ENCODE measurements at regions not wholly inside any gene's neighbourhood (a gene's known extent, or its start where the extent isn't known, plus 50 kb on each side); places are given as distances from the start of the nearest gene placed in this dataset.

DNA sequence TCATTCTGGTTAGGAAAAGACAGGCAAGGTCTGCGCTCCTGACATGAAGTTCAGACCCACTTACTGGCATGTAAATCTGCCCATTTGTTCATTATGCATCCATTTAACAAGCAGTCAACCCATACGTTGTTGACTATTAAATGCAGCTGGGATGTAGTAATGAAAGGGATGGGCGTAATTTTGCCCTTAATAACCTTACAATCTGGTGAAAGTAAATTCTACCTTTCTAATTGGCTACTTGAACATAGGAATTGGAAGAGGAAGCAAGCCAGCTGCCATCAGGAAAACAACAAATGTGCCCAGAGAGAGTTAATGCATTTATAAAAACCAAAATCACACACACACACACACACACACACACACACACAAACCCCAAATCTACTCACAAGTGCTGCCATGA is 170.2 kb upstream of the PITRM1 start:
- H4K20me1 ChIP-seq (ENCODE audit: insufficient read depth): no peaks in the 10 kb centered on the region
- TF ChIP-seq RCOR1 (IDR thresholded peaks at IDR 0.05; ENCODE audit: low read length): no peak
- TF ChIP-seq SMC3 (IDR thresholded peaks at IDR 0.05; ENCODE audit: low read depth, low read length): no peak
- TF ChIP-seq EP300 (IDR thresholded peaks at IDR 0.05; ENCODE audit: borderline replicate concordance in 1 of 2, low read depth in 1 of 2, low read length in 1 of 2): no peak
- TF ChIP-seq, protein P1, sequence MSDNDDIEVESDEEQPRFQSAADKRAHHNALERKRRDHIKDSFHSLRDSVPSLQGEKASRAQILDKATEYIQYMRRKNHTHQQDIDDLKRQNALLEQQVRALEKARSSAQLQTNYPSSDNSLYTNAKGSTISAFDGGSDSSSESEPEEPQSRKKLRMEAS (IDR thresholded peaks at IDR 0.05; ENCODE audit: low read depth): no peak
- no peak for TF ChIP-seq YY1 (IDR thresholded peaks at IDR 0.05; ENCODE audit: low read depth)
- TF ChIP-seq GATA2 (CRISPR knock-in tag; IDR thresholded peaks at IDR 0.05): no peak
- TF ChIP-seq FOXJ3 (CRISPR knock-in tag; IDR thresholded peaks at IDR 0.05): no peak
- TF ChIP-seq RFX5 (IDR thresholded peaks at IDR 0.05; ENCODE audit: low read length): no peak
- TF ChIP-seq NFIC (IDR thresholded peaks at IDR 0.05; ENCODE audit: borderline replicate concordance): no peak
- no peak for TF ChIP-seq MXI1 (IDR thresholded peaks at IDR 0.05; ENCODE audit: low read depth, low read length)
- TF ChIP-seq SIN3A (IDR thresholded peaks at IDR 0.05; ENCODE audit: borderline replicate concordance, low read depth, low read length): no peak
- no peak for TF ChIP-seq JUND (IDR thresholded peaks at IDR 0.05)
- H3K79me2 ChIP-seq (ENCODE audit: insufficient read depth): no peaks in the 10 kb centered on the region
- 66% methylated on average over 3 of the region's 3 CpGs for WGBS (ENCODE audit: low lambda C conversion rate)
- POLR2A ChIA-PET: no interaction called here
- peaks cover 0 to 10% of the 10 kb centered on the region in 2 experiments; a peak in 1 of 4 replicates for H3K4me1 ChIP-seq (ENCODE audit: control insufficient read depth in 1 of 2, insufficient read depth in 2 of 2, low read depth in 1 of 2, low read length in 1 of 2)
- H2AFZ ChIP-seq (ENCODE audit: low read depth): no peak overlapping the region
- no peaks in the 10 kb centered on the region for H3K27me3 ChIP-seq (ENCODE audit: insufficient read depth)
- no peaks in the 10 kb centered on the region for H3F3A ChIP-seq (replicated peaks; ENCODE audit: insufficient read depth)
- H3K9me2 ChIP-seq: no peaks in the 10 kb centered on the region
- DNase-seq: no peak
- CTCF ChIA-PET: interaction anchor here (0.6 kb wide), 1 partner anchor 312 kb away, joined by 3 read pairs; no protein-coding TSS in a partner anchor
- H3K36me3 ChIP-seq (replicated peaks in 1 of 2; ENCODE audit: control insufficient read depth in 1 of 2, insufficient read depth in 2 of 2, low read length in 1 of 2): no peaks in the 10 kb centered on the region
- no peak overlapping the region for H3K4me2 ChIP-seq
- H3K9ac ChIP-seq: no peak overlapping the region
- no peaks in the 10 kb centered on the region for H3K9me3 ChIP-seq
- no peak overlapping the region for H3K4me3 ChIP-seq (ENCODE audit: low read depth in 2 of 2, low read length in 1 of 2)
- no peak overlapping the region for H3K27ac ChIP-seq (ENCODE audit: low read depth in 2 of 2, low read length in 1 of 2)

DNA sequence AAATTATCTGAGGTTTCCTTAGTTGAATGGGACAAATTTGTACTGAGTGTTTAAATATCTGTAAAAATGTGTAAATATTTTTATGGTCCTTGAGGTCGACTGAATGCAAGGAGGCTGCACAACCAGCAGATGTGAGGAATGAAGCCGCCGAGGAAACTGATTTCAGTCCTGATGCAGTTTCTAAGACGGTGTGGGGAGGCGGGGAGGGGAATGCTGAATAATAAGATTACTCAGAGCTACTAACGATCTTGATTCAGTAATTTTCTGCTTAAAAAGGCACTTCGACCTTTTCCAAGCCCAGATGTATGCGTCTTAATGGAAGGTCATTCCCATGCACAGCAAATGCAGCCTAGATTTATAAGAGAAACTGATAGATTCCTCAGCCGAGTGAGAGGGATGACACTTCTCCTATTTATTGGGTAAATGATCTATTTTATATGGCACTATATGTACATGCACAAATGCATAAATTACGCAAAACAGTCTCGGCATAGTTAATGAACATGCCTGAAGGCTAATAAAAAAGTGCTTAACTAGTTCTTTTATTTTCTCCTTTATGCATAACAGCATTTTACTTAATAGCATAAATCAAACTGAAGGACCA is 167.6 kb upstream of the PITRM1 start:
- POLR2A ChIA-PET: no interaction called here
- Histone ChIP-seq H3K4me1 (ENCODE audit: control insufficient read depth in 1 of 2, insufficient read depth in 2 of 2, low read depth in 1 of 2, low read length in 1 of 2) (no peaks in the 10 kb centered on the region; a peak in 1 of 4 replicates), H3K4me2 (no peak overlapping the region), H4K20me1 (ENCODE audit: insufficient read depth) (no peaks in the 10 kb centered on the region), H3K9ac (no peak overlapping the region), H3K27ac (ENCODE audit: low read depth in 2 of 2, low read length in 1 of 2) (no peak overlapping the region), H2AFZ (ENCODE audit: low read depth) (no peak overlapping the region), H3K79me2 (ENCODE audit: insufficient read depth) (no peaks in the 10 kb centered on the region), H3K9me2 (no peaks in the 10 kb centered on the region), H3K9me3 (no peaks in the 10 kb centered on the region), H3K27me3 (ENCODE audit: insufficient read depth) (no peaks in the 10 kb centered on the region), H3K4me3 (ENCODE audit: low read depth in 2 of 2, low read length in 1 of 2) (no peak overlapping the region), H3F3A (replicated peaks; ENCODE audit: insufficient read depth) (no peaks in the 10 kb centered on the region), H3K36me3 (replicated peaks in 1 of 2; ENCODE audit: control insufficient read depth in 1 of 2, insufficient read depth in 2 of 2, low read length in 1 of 2) (no peaks in the 10 kb centered on the region)
- no peak for TF ChIP-seq JUND (IDR thresholded peaks at IDR 0.05)
- TF ChIP-seq TEAD4 (IDR thresholded peaks at IDR 0.05; ENCODE audit: borderline replicate concordance, insufficient read depth): no peak
- TF ChIP-seq, protein P2, sequence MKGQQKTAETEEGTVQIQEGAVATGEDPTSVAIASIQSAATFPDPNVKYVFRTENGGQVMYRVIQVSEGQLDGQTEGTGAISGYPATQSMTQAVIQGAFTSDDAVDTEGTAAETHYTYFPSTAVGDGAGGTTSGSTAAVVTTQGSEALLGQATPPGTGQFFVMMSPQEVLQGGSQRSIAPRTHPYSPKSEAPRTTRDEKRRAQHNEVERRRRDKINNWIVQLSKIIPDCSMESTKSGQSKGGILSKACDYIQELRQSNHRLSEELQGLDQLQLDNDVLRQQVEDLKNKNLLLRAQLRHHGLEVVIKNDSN (IDR thresholded peaks at IDR 0.05; ENCODE audit: borderline replicate concordance, low read depth): no peak
- TF ChIP-seq GATA2 (CRISPR knock-in tag; IDR thresholded peaks at IDR 0.05): no peak
- no peak for TF ChIP-seq SMC3 (IDR thresholded peaks at IDR 0.05; ENCODE audit: low read depth, low read length)
- TF ChIP-seq EZH2phosphoT487 (IDR thresholded peaks at IDR 0.05; ENCODE audit: borderline replicate concordance, low read depth): no peak
- TF ChIP-seq RXRA (IDR thresholded peaks at IDR 0.05; ENCODE audit: borderline replicate concordance, low read depth): no peak
- TF ChIP-seq, protein P1 (IDR thresholded peaks at IDR 0.05; ENCODE audit: low read depth): no peak
- TF ChIP-seq RAD21 (IDR thresholded peaks at IDR 0.05; ENCODE audit: low read length): no peak
- 81% methylated on average over 11 of the region's 11 CpGs for whole genome bisulfite sequencing (ENCODE audit: low lambda C conversion rate)
- DNase-seq: no peak
- CTCF ChIA-PET: no interaction called here

All from SK-N-SH (cell line).